ENCODE measurements at regions not wholly inside any gene's neighbourhood (a gene's known extent, or its start where the extent isn't known, plus 50 kb on each side); places are given as distances from the start of the nearest gene placed in this dataset.

DNA sequence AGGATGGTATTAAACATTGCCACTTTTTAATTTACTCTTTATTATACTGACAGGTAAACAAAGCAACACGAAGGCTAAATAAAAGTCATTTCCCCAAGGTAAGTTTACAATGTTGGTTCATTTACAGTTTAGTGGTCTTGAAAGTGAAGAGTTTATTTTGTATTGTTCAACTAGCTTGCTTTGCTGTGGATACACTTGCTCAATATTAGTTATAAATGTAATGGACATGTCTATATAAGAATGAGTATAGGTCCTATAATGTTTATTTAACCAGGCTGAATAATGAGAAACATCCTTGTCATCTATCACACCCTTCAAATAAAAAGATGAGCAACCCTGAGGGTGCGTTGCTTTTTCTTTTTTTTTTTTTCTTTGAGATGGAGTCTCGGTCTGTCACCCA is 1129.4 kb downstream of the TSN start:
- TF ChIP-seq, protein P1, sequence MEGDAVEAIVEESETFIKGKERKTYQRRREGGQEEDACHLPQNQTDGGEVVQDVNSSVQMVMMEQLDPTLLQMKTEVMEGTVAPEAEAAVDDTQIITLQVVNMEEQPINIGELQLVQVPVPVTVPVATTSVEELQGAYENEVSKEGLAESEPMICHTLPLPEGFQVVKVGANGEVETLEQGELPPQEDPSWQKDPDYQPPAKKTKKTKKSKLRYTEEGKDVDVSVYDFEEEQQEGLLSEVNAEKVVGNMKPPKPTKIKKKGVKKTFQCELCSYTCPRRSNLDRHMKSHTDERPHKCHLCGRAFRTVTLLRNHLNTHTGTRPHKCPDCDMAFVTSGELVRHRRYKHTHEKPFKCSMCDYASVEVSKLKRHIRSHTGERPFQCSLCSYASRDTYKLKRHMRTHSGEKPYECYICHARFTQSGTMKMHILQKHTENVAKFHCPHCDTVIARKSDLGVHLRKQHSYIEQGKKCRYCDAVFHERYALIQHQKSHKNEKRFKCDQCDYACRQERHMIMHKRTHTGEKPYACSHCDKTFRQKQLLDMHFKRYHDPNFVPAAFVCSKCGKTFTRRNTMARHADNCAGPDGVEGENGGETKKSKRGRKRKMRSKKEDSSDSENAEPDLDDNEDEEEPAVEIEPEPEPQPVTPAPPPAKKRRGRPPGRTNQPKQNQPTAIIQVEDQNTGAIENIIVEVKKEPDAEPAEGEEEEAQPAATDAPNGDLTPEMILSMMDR (IDR thresholded peaks at IDR 0.05): no peak
- no peak for TF ChIP-seq POLR2A (IDR thresholded peaks at IDR 0.05)

Data from esophagus squamous epithelium (tissue), 4 donors.